ENCODE measurements at regions not wholly inside any gene's neighbourhood (a gene's known extent, or its start where the extent isn't known, plus 50 kb on each side); places are given as distances from the start of the nearest gene placed in this dataset.
"Not testable (repeated sequence)": the region's sequence is repeated elsewhere in the genome, so short reads cannot be mapped to it uniquely, and the experiment has no call there.

DNA sequence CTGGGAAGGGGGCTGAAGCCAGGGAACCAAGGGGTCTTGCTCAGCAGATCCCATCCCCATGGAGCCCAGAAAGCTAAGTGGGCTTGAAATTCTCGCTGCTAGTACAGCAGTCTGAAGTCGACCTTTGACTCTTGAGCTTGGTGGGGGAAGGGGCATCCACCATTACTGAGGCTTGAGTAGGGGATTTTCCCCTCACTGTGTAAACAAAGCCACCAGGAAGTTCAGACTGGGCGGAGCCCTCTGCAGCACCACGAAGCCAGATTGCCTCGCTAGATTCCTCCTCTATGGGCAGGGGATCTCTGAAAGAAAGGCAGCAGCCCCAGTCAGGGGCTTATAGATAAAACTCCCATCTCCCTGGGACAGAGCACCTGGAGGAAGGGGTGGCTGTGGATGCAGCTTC lies 210.6 kb downstream of the OTOL1 start:
- not testable (repeated sequence) for TF ChIP-seq FOSL2 (IDR thresholded peaks at IDR 0.05); FOSL2 (CRISPR knock-in tag; IDR thresholded peaks at IDR 0.05); EP300 (IDR thresholded peaks at IDR 0.05); ZC3H11A (IDR thresholded peaks at IDR 0.05); POLR2A (IDR thresholded peaks at IDR 0.05; ENCODE audit: low read length); SREBF2 (IDR thresholded peaks at IDR 0.05); SMC3 (IDR thresholded peaks at IDR 0.05); KDM1A (IDR thresholded peaks at IDR 0.05; ENCODE audit: low read depth); ATOH8 (CRISPR knock-in tag; IDR thresholded peaks at IDR 0.05; ENCODE audit: low read depth); ESRRA (IDR thresholded peaks at IDR 0.05; ENCODE audit: borderline replicate concordance, low read length); MYC (IDR thresholded peaks at IDR 0.05; ENCODE audit: borderline replicate concordance, low read length)
- TF ChIP-seq, protein P1, sequence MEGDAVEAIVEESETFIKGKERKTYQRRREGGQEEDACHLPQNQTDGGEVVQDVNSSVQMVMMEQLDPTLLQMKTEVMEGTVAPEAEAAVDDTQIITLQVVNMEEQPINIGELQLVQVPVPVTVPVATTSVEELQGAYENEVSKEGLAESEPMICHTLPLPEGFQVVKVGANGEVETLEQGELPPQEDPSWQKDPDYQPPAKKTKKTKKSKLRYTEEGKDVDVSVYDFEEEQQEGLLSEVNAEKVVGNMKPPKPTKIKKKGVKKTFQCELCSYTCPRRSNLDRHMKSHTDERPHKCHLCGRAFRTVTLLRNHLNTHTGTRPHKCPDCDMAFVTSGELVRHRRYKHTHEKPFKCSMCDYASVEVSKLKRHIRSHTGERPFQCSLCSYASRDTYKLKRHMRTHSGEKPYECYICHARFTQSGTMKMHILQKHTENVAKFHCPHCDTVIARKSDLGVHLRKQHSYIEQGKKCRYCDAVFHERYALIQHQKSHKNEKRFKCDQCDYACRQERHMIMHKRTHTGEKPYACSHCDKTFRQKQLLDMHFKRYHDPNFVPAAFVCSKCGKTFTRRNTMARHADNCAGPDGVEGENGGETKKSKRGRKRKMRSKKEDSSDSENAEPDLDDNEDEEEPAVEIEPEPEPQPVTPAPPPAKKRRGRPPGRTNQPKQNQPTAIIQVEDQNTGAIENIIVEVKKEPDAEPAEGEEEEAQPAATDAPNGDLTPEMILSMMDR (IDR thresholded peaks at IDR 0.05): not testable (repeated sequence)

Measured in A549 (cell line).